ENCODE measurements at regions not wholly inside any gene's neighbourhood (a gene's known extent, or its start where the extent isn't known, plus 50 kb on each side); places are given as distances from the start of the nearest gene placed in this dataset.

DNA sequence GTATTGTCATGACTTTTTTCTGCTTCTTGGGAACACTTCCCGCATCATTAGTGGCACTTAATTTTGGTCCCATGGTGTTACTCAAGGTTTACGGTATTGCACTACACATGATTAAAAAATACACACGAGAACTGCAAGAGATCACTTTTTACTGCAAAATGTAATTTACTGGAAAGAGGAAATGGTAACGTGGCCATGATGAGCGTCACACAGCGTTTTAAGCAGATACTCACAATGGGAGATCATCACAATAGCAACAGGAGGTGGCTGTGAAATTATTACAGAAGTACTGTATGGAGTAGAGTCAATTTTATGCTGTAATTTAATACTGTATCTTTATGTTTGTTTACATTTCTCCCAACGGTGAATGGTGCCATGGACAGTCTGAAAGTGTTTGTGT is 1510.3 kb downstream of the AMY1C start:
- TF ChIP-seq POLR2AphosphoS5 (IDR thresholded peaks at IDR 0.05; ENCODE audit: low read depth, low read length) (no peak), POLR2A (IDR thresholded peaks at IDR 0.05; ENCODE audit: low read depth, low read length) (no peak), TAF1 (IDR thresholded peaks at IDR 0.05; ENCODE audit: low read depth, low read length) (no peak)
